ENCODE measurements at regions not wholly inside any gene's neighbourhood (a gene's known extent, or its start where the extent isn't known, plus 50 kb on each side); places are given as distances from the start of the nearest gene placed in this dataset.
"Not testable (repeated sequence)": the region's sequence is repeated elsewhere in the genome, so short reads cannot be mapped to it uniquely, and the experiment has no call there.

DNA sequence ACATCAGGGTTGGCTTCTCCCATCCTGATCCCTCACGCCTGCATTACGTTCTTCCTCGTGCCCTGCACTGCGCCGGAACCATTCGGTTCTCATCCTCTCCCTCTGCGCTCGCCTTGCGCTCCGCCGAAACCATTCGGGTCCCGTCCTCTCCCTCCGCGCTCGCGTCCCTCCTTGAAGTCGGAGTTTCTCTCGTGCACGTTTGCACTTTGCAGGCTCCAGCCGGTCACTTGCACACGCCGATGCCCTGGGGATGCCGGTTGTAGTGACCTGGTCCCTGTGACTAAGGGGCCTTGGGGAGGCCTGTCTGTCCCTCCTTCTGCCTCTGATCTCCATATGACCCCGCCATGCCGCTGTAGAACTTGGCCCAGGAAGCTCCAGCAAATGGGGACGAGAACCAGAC lies 265.8 kb downstream of the TEX29 start:
- no peak for DNase-seq
- Mint-ChIP-seq H3K27me3 (peaks cover 0 to 3% of the 10 kb centered on the region in 2 donors), H3K9me3 (peaks cover 0 to 7% (median 2%) of the 10 kb centered on the region in 5 donors), H3K4me3 (no peak overlapping the region), H3K36me3 (no peaks in the 10 kb centered on the region), H3K27ac (no peak overlapping the region), H3K4me1 (no peaks in the 10 kb centered on the region)
- POLR2A ChIA-PET: no interaction called here
- Histone ChIP-seq H3K36me3 (ENCODE audit: insufficient read depth, low read length) (no peaks in the 10 kb centered on the region), H3K4me1 (ENCODE audit: insufficient read depth, low read length) (no peaks in the 10 kb centered on the region), H3K27me3 (ENCODE audit: insufficient read depth, low read length, poor library complexity, severe bottlenecking) (no peaks in the 10 kb centered on the region), H3K27ac (ENCODE audit: low read depth, low read length) (no peak overlapping the region), H3K4me3 (ENCODE audit: low read length) (no peak overlapping the region), H3K9me3 (ENCODE audit: low read length) (no peaks in the 10 kb centered on the region)
- CTCF ChIA-PET: no interaction called here

DNA sequence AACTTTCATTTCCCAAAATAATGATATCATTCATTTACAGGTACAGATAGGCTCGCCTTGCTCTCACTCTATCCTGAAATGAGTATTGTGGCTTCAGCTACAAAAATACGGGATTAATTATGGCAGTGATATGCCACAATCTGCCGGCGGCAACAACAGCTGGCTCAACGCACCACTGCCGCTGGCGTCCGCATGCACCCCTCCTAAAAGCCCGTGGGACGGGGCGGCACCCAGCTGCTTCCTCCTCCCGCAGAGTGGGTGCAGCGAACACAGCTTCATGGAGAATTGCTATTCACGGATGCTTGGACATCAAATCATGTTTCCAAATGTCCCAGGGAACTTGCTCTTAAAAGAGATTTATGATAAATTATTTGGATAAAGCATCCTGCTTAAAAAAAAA lies 266.8 kb downstream of the TEX29 start:
- Mint-ChIP-seq H3K4me3 (no peak overlapping the region), H3K4me1 (no peaks in the 10 kb centered on the region), H3K27me3 (peaks cover 0 to 3% of the 10 kb centered on the region in 2 donors), H3K36me3 (no peaks in the 10 kb centered on the region), H3K9me3 (peaks cover 0 to 7% (median 2%) of the 10 kb centered on the region in 5 donors), H3K27ac (no peak overlapping the region)
- ChIA-PET CTCF (no interaction called here), POLR2A (no interaction called here)
- H3K36me3 ChIP-seq (ENCODE audit: insufficient read depth, low read length): no peaks in the 10 kb centered on the region
- DNase-seq: no peak
- no peaks in the 10 kb centered on the region for H3K4me1 ChIP-seq (ENCODE audit: insufficient read depth, low read length)
- no peaks in the 10 kb centered on the region for H3K27me3 ChIP-seq (ENCODE audit: insufficient read depth, low read length, poor library complexity, severe bottlenecking)
- H3K4me3 ChIP-seq (ENCODE audit: low read length): no peak overlapping the region
- H3K9me3 ChIP-seq (ENCODE audit: low read length): no peaks in the 10 kb centered on the region
- no peak overlapping the region for H3K27ac ChIP-seq (ENCODE audit: low read depth, low read length)

DNA sequence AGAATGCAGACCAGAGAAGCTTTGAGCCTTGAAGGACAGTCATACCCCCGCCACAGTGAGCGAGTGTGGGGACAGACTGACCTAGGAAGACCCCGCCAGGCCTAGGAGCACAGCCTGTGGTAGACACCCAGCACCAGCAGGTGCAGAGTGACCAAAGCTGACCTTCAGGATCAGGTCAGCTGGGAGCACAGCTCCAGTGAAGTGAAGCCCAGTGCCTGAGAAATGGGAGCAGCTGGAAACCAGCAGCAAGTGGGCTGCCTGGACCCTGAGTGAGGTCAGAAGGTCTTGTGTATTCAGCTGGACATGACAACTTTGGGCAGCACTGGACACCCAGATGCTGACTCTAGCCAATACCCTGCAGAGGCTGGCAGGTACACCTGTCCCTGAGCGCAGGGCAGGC lies 268.9 kb downstream of the TEX29 start:
- ChIA-PET POLR2A (no interaction called here), CTCF (no interaction called here)
- no peak for DNase-seq
- Histone ChIP-seq H3K4me3 (ENCODE audit: low read length) (no peak overlapping the region), H3K36me3 (ENCODE audit: insufficient read depth, low read length) (no peaks in the 10 kb centered on the region), H3K9me3 (ENCODE audit: low read length) (no peaks in the 10 kb centered on the region), H3K27ac (ENCODE audit: low read depth, low read length) (no peak overlapping the region), H3K27me3 (ENCODE audit: insufficient read depth, low read length, poor library complexity, severe bottlenecking) (no peaks in the 10 kb centered on the region), H3K4me1 (ENCODE audit: insufficient read depth, low read length) (no peaks in the 10 kb centered on the region)
- Mint-ChIP-seq H3K4me1 (no peaks in the 10 kb centered on the region), H3K27me3 (peaks cover 0 to 2% of the 10 kb centered on the region in 2 donors), H3K27ac (no peak overlapping the region), H3K4me3 (no peak overlapping the region), H3K9me3 (peaks cover 0 to 10% (median 3%) of the 10 kb centered on the region in 5 donors), H3K36me3 (no peaks in the 10 kb centered on the region)

DNA sequence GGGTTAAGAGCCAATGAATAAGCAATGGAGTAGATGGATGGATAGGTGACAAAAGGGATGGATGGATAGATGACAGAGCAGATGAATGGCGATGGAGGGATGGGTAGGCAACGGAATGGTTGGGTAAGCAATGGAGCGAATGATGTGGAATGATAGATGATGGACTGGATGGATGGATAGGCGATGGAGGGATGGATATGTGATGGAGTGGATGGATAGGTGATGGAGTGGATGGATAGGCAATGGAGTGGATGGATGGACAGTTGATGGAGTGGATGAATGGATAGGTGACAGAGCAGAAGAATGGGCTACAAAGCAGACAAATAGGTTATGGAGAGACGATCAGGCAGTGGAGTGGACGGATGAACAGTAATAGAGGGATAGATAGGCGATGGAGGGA lies 269.6 kb downstream of the TEX29 start:
- POLR2A ChIA-PET: no interaction called here
- Mint-ChIP-seq H3K9me3 (peaks cover 0 to 10% (median 3%) of the 10 kb centered on the region in 5 donors), H3K4me3 (no peak overlapping the region), H3K4me1 (no peaks in the 10 kb centered on the region), H3K36me3 (peaks cover 0 to 2% (median 0%) of the 10 kb centered on the region in 3 donors), H3K27me3 (peaks cover 0 to 2% of the 10 kb centered on the region in 2 donors), H3K27ac (no peak overlapping the region)
- Histone ChIP-seq H3K4me1 (ENCODE audit: insufficient read depth, low read length) (no peaks in the 10 kb centered on the region), H3K9me3 (ENCODE audit: low read length) (no peaks in the 10 kb centered on the region), H3K27me3 (ENCODE audit: insufficient read depth, low read length, poor library complexity, severe bottlenecking) (no peaks in the 10 kb centered on the region), H3K27ac (ENCODE audit: low read depth, low read length) (no peak overlapping the region), H3K36me3 (ENCODE audit: insufficient read depth, low read length) (no peaks in the 10 kb centered on the region), H3K4me3 (ENCODE audit: low read length) (no peak overlapping the region)
- no peak for DNase-seq
- CTCF ChIA-PET: no interaction called here

DNA sequence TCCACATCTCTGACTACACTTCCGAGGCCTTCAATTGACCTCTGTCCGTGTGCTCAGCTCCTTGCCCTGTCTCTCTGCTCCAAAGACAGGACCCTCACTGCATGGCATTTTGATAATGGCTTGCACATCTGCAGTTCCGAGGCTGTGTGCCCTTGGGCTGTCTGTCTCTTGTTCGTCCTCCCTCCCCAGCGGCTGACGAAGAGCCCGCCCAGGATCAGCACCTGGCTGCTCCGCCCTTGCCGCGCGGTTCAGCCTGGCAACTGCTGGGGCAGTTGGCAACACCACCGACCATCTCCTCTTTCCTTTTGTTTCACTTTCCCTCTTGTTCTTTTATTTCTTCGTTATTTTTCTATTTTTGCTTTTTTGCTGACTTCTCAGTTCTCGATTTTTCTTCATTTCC lies 270.4 kb downstream of the TEX29 start:
- no peak overlapping the region for H3K27ac Mint-ChIP-seq
- Histone ChIP-seq H3K27me3 (ENCODE audit: insufficient read depth, low read length, poor library complexity, severe bottlenecking) (no peaks in the 10 kb centered on the region), H3K4me3 (ENCODE audit: low read length) (no peak overlapping the region), H3K4me1 (ENCODE audit: insufficient read depth, low read length) (no peaks in the 10 kb centered on the region), H3K27ac (ENCODE audit: low read depth, low read length) (no peak overlapping the region), H3K9me3 (ENCODE audit: low read length) (no peaks in the 10 kb centered on the region), H3K36me3 (ENCODE audit: insufficient read depth, low read length) (no peaks in the 10 kb centered on the region)
- no peak overlapping the region for H3K4me3 Mint-ChIP-seq
- peaks cover 0 to 2% (median 0%) of the 10 kb centered on the region in 3 donors for H3K36me3 Mint-ChIP-seq
- H3K4me1 Mint-ChIP-seq: no peaks in the 10 kb centered on the region
- no peak for DNase-seq
- CTCF ChIA-PET: no interaction called here
- peaks cover 0 to 10% (median 3%) of the 10 kb centered on the region in 5 donors for H3K9me3 Mint-ChIP-seq
- H3K27me3 Mint-ChIP-seq: peaks cover 0 to 3% of the 10 kb centered on the region in 2 donors
- POLR2A ChIA-PET: no interaction called here

DNA sequence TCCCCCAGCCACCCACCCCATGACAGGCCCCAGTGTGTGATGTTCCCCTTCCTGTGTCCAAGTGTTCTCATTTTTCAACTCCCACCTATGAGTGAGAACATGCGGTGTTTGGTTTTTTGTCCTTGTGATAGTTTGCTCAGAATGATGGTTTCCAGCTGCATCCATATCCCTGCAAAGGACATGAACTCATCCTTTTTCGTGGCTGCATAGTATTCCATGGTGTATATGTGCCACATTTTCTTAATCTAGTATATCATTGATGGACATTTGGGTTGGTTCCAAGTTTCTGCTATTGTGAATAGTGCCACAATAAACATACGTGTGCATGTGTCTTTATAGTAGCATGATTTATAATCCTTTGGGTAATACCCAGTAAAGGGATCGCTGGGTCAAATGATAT lies 273.0 kb downstream of the TEX29 start:
- H3K27ac ChIP-seq (ENCODE audit: low read depth, low read length); H3K4me1 Mint-ChIP-seq; H3K27me3 Mint-ChIP-seq; H3K9me3 ChIP-seq (ENCODE audit: low read length); H3K36me3 Mint-ChIP-seq; H3K36me3 ChIP-seq (ENCODE audit: insufficient read depth, low read length); H3K27me3 ChIP-seq (ENCODE audit: insufficient read depth, low read length, poor library complexity, severe bottlenecking); CTCF ChIA-PET; DNase-seq; H3K4me1 ChIP-seq (ENCODE audit: insufficient read depth, low read length); H3K27ac Mint-ChIP-seq; POLR2A ChIA-PET; H3K4me3 Mint-ChIP-seq; H3K4me3 ChIP-seq (ENCODE audit: low read length): not testable (repeated sequence)
- H3K9me3 Mint-ChIP-seq: peaks cover 0 to 10% (median 3%) of the 10 kb centered on the region in 5 donors

DNA sequence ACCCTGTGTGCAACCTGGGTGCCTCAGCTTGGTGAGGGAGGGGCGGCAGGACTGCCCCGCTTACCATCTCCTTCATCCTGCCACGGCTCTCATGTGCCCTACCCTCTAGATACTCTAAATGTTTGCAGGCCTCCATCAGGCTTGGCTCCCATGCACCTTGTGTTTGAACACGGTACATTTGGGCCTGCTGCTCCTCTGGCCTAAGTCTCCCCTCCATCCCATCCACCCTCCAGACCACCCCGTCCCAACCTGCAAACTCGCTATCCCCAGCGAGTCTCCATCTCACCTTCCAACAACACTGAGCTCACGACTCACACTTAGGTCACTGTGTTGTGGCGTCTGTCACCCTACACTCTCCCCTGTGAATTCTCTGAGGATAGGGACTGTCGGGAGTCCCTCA lies 274.2 kb downstream of the TEX29 start:
- DNase-seq: no peak
- Histone ChIP-seq H3K36me3 (ENCODE audit: insufficient read depth, low read length) (no peaks in the 10 kb centered on the region), H3K9me3 (ENCODE audit: low read length) (no peaks in the 10 kb centered on the region), H3K4me3 (ENCODE audit: low read length) (no peak overlapping the region), H3K4me1 (ENCODE audit: insufficient read depth, low read length) (no peaks in the 10 kb centered on the region), H3K27ac (ENCODE audit: low read depth, low read length) (no peak overlapping the region), H3K27me3 (ENCODE audit: insufficient read depth, low read length, poor library complexity, severe bottlenecking) (no peaks in the 10 kb centered on the region)
- H3K27ac Mint-ChIP-seq: no peak overlapping the region
- H3K9me3 Mint-ChIP-seq: peaks cover 0 to 10% (median 3%) of the 10 kb centered on the region in 5 donors
- ChIA-PET CTCF (no interaction called here), POLR2A (no interaction called here)
- peaks cover 7 to 8% of the 10 kb centered on the region in 2 donors for H3K27me3 Mint-ChIP-seq
- H3K4me1 Mint-ChIP-seq: no peaks in the 10 kb centered on the region
- peaks cover 0 to 2% (median 0%) of the 10 kb centered on the region in 3 donors for H3K36me3 Mint-ChIP-seq
- no peak overlapping the region for H3K4me3 Mint-ChIP-seq

DNA sequence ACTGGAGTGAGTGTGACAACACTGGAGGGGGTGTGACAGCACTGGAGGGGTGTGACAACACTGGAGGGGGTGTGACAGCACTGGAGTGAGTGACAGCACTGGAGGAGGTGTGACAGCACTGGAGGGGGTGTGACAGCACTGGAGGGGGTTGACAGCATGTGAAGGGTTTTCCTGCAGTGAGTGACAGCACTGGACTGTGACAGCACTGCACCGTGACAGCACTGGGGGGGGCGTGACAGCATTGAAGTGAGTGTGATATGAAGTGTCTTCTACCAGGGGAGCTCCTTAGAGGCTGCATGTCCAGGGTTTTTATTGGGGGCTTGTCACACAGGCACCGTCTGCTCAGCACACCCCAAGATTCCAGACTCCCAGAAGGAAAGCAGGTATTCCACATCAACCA lies 274.8 kb downstream of the TEX29 start:
- no peaks in the 10 kb centered on the region for H3K9me3 ChIP-seq (ENCODE audit: low read length)
- H3K4me1 Mint-ChIP-seq: no peaks in the 10 kb centered on the region
- ChIA-PET POLR2A (no interaction called here), CTCF (no interaction called here)
- peaks cover 7 to 11% of the 10 kb centered on the region in 2 donors for H3K27me3 Mint-ChIP-seq
- no peak overlapping the region for H3K4me3 ChIP-seq (ENCODE audit: low read length)
- H3K9me3 Mint-ChIP-seq: peaks cover 0 to 5% (median 2%) of the 10 kb centered on the region in 5 donors
- H3K36me3 ChIP-seq (ENCODE audit: insufficient read depth, low read length): no peaks in the 10 kb centered on the region
- H3K36me3 Mint-ChIP-seq: peaks cover 0 to 2% (median 0%) of the 10 kb centered on the region in 3 donors
- no peak overlapping the region for H3K4me3 Mint-ChIP-seq
- H3K27ac ChIP-seq (ENCODE audit: low read depth, low read length): no peak overlapping the region
- H3K27me3 ChIP-seq (ENCODE audit: insufficient read depth, low read length, poor library complexity, severe bottlenecking): no peaks in the 10 kb centered on the region
- no peak for DNase-seq
- no peaks in the 10 kb centered on the region for H3K4me1 ChIP-seq (ENCODE audit: insufficient read depth, low read length)
- no peak overlapping the region for H3K27ac Mint-ChIP-seq

DNA sequence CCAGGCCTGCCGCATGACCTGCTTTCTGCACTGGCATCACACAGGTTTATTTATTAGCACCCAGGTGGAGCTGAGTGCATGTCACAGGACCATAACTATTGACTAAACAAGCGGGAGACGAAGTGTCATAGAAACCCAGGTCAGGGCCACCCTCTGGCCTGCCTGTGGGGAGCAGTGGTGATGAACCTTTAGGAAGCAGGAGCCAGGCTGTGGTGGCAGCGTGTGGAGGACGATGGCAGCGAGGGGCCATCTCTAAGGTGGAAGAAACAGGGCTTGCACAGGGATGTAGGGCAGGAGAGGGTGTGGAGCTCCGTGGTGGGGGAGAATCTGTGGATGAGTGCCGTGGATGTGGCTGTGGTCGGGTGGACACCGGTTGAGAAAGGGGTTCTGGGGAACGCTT lies 275.3 kb downstream of the TEX29 start:
- DNase-seq: no peak
- Histone ChIP-seq H3K4me3 (ENCODE audit: low read length) (no peak overlapping the region), H3K36me3 (ENCODE audit: insufficient read depth, low read length) (no peaks in the 10 kb centered on the region), H3K9me3 (ENCODE audit: low read length) (no peaks in the 10 kb centered on the region), H3K27ac (ENCODE audit: low read depth, low read length) (no peak overlapping the region), H3K27me3 (ENCODE audit: insufficient read depth, low read length, poor library complexity, severe bottlenecking) (no peaks in the 10 kb centered on the region), H3K4me1 (ENCODE audit: insufficient read depth, low read length) (no peaks in the 10 kb centered on the region)
- Mint-ChIP-seq H3K9me3 (peaks cover 0 to 3% (median 0%) of the 10 kb centered on the region in 5 donors), H3K4me3 (no peak overlapping the region), H3K27me3 (peaks cover 7 to 11% of the 10 kb centered on the region in 2 donors), H3K36me3 (peaks cover 0 to 2% (median 0%) of the 10 kb centered on the region in 3 donors), H3K27ac (no peak overlapping the region), H3K4me1 (no peaks in the 10 kb centered on the region)
- ChIA-PET POLR2A (no interaction called here), CTCF (no interaction called here)
